Neural cell (in vitro differentiated cells): ENCODE measurements at regions not wholly inside any gene's neighbourhood (a gene's known extent, or its start where the extent isn't known, plus 50 kb on each side); places are given as distances from the start of the nearest gene placed in this dataset.

Experiments
- EP300 ChIP-seq: fragments of 450-650 bp; conservative IDR thresholded peaks from 2 replicates; pipeline ENCODE4 v1.6.1; 2014; ENCODE audit warnings: antibody characterized with exemption, mild to moderate bottlenecking, moderate library complexity; ENCODE audit not compliant: poor library complexity, severe bottlenecking
- EZH2 ChIP-seq: fragments of 200-600, 300-800 bp; shearing (Covaris generic), sonication (generic); IDR thresholded peaks from 2 replicates; pipeline ENCODE4 v1.6.1; 2014; ENCODE audit warnings: antibody characterized with exemption, low read length, borderline replicate concordance, mild to moderate bottlenecking; ENCODE audit not compliant: insufficient read depth, poor library complexity, severe bottlenecking
- POLR2AphosphoS5 ChIP-seq: IDR thresholded peaks from 2 replicates; pipeline ENCODE4 v1.6.1; 2012
- RAD21 ChIP-seq: fragments of 450-650 bp; conservative IDR thresholded peaks from 2 replicates; pipeline ENCODE4 v1.6.1; 2014; ENCODE audit warnings: antibody characterized with exemption, mild to moderate bottlenecking, moderate library complexity
- REST ChIP-seq: IDR thresholded peaks from 2 replicates; pipeline ENCODE4 v1.6.1; 2012; ENCODE audit warnings: borderline replicate concordance
- SMC3 ChIP-seq: fragments of 450-650 bp; conservative IDR thresholded peaks from 2 replicates; pipeline ENCODE4 v1.6.1; 2014; ENCODE audit warnings: antibody characterized with exemption, mild to moderate bottlenecking, moderate library complexity; ENCODE audit not compliant: poor library complexity
- TAF1 ChIP-seq: IDR thresholded peaks from 2 replicates; pipeline ENCODE4 v1.6.1; 2012; ENCODE audit warnings: low read depth
- TF ChIP-seq, protein P1 (sequence below): fragments of 450-650 bp; IDR thresholded peaks from 2 replicates; pipeline ENCODE4 v1.5.1; 2014; ENCODE audit warnings: antibody characterized with exemption, mild to moderate bottlenecking, moderate library complexity; ENCODE audit not compliant: poor library complexity, severe bottlenecking

DNA sequence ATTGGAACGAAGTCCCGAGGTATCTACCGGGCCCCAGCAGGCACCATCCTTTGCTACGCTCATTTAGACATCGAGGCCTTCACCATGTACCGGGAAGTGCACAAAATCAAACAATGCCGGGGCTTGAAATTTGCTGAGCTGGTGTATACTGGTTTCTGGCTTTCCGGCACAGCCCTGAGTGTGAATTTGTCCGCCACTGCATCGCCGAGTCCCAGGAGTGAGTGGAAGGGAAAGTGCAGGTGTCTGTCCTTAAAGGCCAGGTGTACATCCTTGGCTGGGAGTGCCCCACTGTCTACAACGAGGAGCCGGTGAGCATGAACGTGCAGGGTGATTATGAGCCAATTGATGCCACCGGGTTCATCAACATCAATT is 158.8 kb upstream of the GUCY1A2 start:
- TF ChIP-seq, protein P1, sequence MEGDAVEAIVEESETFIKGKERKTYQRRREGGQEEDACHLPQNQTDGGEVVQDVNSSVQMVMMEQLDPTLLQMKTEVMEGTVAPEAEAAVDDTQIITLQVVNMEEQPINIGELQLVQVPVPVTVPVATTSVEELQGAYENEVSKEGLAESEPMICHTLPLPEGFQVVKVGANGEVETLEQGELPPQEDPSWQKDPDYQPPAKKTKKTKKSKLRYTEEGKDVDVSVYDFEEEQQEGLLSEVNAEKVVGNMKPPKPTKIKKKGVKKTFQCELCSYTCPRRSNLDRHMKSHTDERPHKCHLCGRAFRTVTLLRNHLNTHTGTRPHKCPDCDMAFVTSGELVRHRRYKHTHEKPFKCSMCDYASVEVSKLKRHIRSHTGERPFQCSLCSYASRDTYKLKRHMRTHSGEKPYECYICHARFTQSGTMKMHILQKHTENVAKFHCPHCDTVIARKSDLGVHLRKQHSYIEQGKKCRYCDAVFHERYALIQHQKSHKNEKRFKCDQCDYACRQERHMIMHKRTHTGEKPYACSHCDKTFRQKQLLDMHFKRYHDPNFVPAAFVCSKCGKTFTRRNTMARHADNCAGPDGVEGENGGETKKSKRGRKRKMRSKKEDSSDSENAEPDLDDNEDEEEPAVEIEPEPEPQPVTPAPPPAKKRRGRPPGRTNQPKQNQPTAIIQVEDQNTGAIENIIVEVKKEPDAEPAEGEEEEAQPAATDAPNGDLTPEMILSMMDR: no peak
- no peak for TF ChIP-seq EZH2
- no peak for TF ChIP-seq SMC3
- no peak for TF ChIP-seq REST
- TF ChIP-seq RAD21: no peak
- TF ChIP-seq TAF1: no peak
- no peak for TF ChIP-seq POLR2AphosphoS5
- no peak for TF ChIP-seq EP300
